ENCODE measurements at regions not wholly inside any gene's neighbourhood (a gene's known extent, or its start where the extent isn't known, plus 50 kb on each side); places are given as distances from the start of the nearest gene placed in this dataset.

GRCh38 chr3:125645616-125646015 is 50.3 kb upstream of the OSBPL11 start:
- no peaks in the 10 kb centered on the region for H3K9me3 Mint-ChIP-seq
- Histone ChIP-seq H3K27me3 (ENCODE audit: control insufficient read depth in 1 of 2, insufficient read depth in 2 of 2, low read length in 2 of 2) (no peaks in the 10 kb centered on the region), H3K4me3 (ENCODE audit: low read length) (no peak overlapping the region), H3K9me3 (ENCODE audit: control insufficient read depth in 1 of 2, insufficient read depth in 1 of 2, low read length in 2 of 2) (no peaks in the 10 kb centered on the region), H3K36me3 (ENCODE audit: insufficient read depth, low read length) (no peaks in the 10 kb centered on the region), H3K4me1 (ENCODE audit: insufficient read depth, low read length) (no peaks in the 10 kb centered on the region), H3K27ac (ENCODE audit: low read depth in 1 of 2, low read length in 2 of 2) (no peak overlapping the region)
- no peak overlapping the region for H3K27ac Mint-ChIP-seq
- no peak for DNase-seq
- H3K4me1 Mint-ChIP-seq (ENCODE audit: low read depth), result no peaks in the 10 kb centered on the region
- H3K4me3 Mint-ChIP-seq, result no peak overlapping the region
- TF ChIP-seq CTCF (IDR thresholded peaks at IDR 0.05), result no peak
- intact Hi-C loops (cut with DNase I, micrococcal nuclease), result no loop called here
- no peaks in the 10 kb centered on the region for H3K27me3 Mint-ChIP-seq
- ChIA-PET CTCF (no interaction called here), POLR2A (no interaction called here)
- no peaks in the 10 kb centered on the region for H3K36me3 Mint-ChIP-seq (ENCODE audit: low read depth)
- no peak for ATAC-seq (ENCODE audit: poor library complexity)

- H3K36me3 ChIP-seq (ENCODE audit: insufficient read depth, low read length), result no peaks in the 10 kb centered on the region
- H3K4me1 ChIP-seq (ENCODE audit: insufficient read depth, low read length), result no peaks in the 10 kb centered on the region
- intact Hi-C loops (cut with DNase I, micrococcal nuclease), result no loop called here
- no peaks in the 10 kb centered on the region for H3K27me3 ChIP-seq (ENCODE audit: control insufficient read depth in 1 of 2, insufficient read depth in 2 of 2, low read length in 2 of 2)
- H3K4me1 Mint-ChIP-seq (ENCODE audit: low read depth), result no peaks in the 10 kb centered on the region
- no peak overlapping the region for H3K27ac Mint-ChIP-seq
- no peak overlapping the region for H3K4me3 ChIP-seq (ENCODE audit: low read length)
- no peak for DNase-seq
- no peak overlapping the region for H3K4me3 Mint-ChIP-seq
- no peak overlapping the region for H3K27ac ChIP-seq (ENCODE audit: low read depth in 1 of 2, low read length in 2 of 2)
- no peak for ATAC-seq (ENCODE audit: poor library complexity)
- CTCF ChIA-PET, result no interaction called here
- no peaks in the 10 kb centered on the region for H3K9me3 ChIP-seq (ENCODE audit: control insufficient read depth in 1 of 2, insufficient read depth in 1 of 2, low read length in 2 of 2)
- POLR2A ChIA-PET, result no interaction called here
- no peaks in the 10 kb centered on the region for H3K36me3 Mint-ChIP-seq (ENCODE audit: low read depth)
- no peaks in the 10 kb centered on the region for H3K9me3 Mint-ChIP-seq
- no peak for TF ChIP-seq CTCF (IDR thresholded peaks at IDR 0.05)
- H3K27me3 Mint-ChIP-seq, result no peaks in the 10 kb centered on the region
These were observed 51.3 kb upstream of the OSBPL11 start for GRCh38 chr3:125646581-125646980.

GRCh38 chr3:125647318-125648014 is 52.2 kb upstream of the OSBPL11 start:
- H3K9me3 Mint-ChIP-seq, result no peaks in the 10 kb centered on the region
- no peaks in the 10 kb centered on the region for H3K4me1 Mint-ChIP-seq (ENCODE audit: low read depth)
- no peak overlapping the region for H3K4me3 Mint-ChIP-seq
- H3K27ac Mint-ChIP-seq, result no peak overlapping the region
- intact Hi-C loops (cut with DNase I, micrococcal nuclease), result no loop called here
- H3K4me3 ChIP-seq (ENCODE audit: low read length), result no peak overlapping the region
- no peaks in the 10 kb centered on the region for H3K9me3 ChIP-seq (ENCODE audit: control insufficient read depth in 1 of 2, insufficient read depth in 1 of 2, low read length in 2 of 2)
- DNase-seq (no peak), ATAC-seq (ENCODE audit: poor library complexity) (no peak)
- H3K27me3 Mint-ChIP-seq, result no peaks in the 10 kb centered on the region
- TF ChIP-seq CTCF (IDR thresholded peaks at IDR 0.05), result no peak
- no peaks in the 10 kb centered on the region for H3K27me3 ChIP-seq (ENCODE audit: control insufficient read depth in 1 of 2, insufficient read depth in 2 of 2, low read length in 2 of 2)
- CTCF ChIA-PET, result no interaction called here
- POLR2A ChIA-PET, result no interaction called here
- no peaks in the 10 kb centered on the region for H3K36me3 ChIP-seq (ENCODE audit: insufficient read depth, low read length)
- no peak overlapping the region for H3K27ac ChIP-seq (ENCODE audit: low read depth in 1 of 2, low read length in 2 of 2)
- H3K36me3 Mint-ChIP-seq (ENCODE audit: low read depth), result no peaks in the 10 kb centered on the region
- no peaks in the 10 kb centered on the region for H3K4me1 ChIP-seq (ENCODE audit: insufficient read depth, low read length)

Measured in CD4-positive, alpha-beta T cell (primary cell).